ENCODE measurements at regions not wholly inside any gene's neighbourhood (a gene's known extent, or its start where the extent isn't known, plus 50 kb on each side); places are given as distances from the start of the nearest gene placed in this dataset.

GRCh38 chr14:79960288-79960687 is 251.0 kb downstream of the DIO2 start:
- TF ChIP-seq, protein P1, sequence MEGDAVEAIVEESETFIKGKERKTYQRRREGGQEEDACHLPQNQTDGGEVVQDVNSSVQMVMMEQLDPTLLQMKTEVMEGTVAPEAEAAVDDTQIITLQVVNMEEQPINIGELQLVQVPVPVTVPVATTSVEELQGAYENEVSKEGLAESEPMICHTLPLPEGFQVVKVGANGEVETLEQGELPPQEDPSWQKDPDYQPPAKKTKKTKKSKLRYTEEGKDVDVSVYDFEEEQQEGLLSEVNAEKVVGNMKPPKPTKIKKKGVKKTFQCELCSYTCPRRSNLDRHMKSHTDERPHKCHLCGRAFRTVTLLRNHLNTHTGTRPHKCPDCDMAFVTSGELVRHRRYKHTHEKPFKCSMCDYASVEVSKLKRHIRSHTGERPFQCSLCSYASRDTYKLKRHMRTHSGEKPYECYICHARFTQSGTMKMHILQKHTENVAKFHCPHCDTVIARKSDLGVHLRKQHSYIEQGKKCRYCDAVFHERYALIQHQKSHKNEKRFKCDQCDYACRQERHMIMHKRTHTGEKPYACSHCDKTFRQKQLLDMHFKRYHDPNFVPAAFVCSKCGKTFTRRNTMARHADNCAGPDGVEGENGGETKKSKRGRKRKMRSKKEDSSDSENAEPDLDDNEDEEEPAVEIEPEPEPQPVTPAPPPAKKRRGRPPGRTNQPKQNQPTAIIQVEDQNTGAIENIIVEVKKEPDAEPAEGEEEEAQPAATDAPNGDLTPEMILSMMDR (IDR thresholded peaks at IDR 0.05; ENCODE audit: poor library complexity, severe bottlenecking) = no peak
- TF ChIP-seq TAF1 (IDR thresholded peaks at IDR 0.05; ENCODE audit: low read depth) (no peak), REST (IDR thresholded peaks at IDR 0.05; ENCODE audit: borderline replicate concordance) (no peak), EZH2 (IDR thresholded peaks at IDR 0.05; ENCODE audit: borderline replicate concordance, insufficient read depth, low read length, poor library complexity, severe bottlenecking) (no peak), RAD21 (conservative IDR thresholded peaks at IDR 0.05) (no peak), EP300 (conservative IDR thresholded peaks at IDR 0.05; ENCODE audit: poor library complexity, severe bottlenecking) (no peak), POLR2AphosphoS5 (IDR thresholded peaks at IDR 0.05) (no peak)

All from neural cell (in vitro differentiated cells).